DMS79 (cell line): ENCODE measurements at regions not wholly inside any gene's neighbourhood (a gene's known extent, or its start where the extent isn't known, plus 50 kb on each side); places are given as distances from the start of the nearest gene placed in this dataset.

Experiments used
- DNase-seq: peaks from one replicate; lab custom pipeline; 2025; lab: John Stamatoyannopoulos, UW

DNA sequence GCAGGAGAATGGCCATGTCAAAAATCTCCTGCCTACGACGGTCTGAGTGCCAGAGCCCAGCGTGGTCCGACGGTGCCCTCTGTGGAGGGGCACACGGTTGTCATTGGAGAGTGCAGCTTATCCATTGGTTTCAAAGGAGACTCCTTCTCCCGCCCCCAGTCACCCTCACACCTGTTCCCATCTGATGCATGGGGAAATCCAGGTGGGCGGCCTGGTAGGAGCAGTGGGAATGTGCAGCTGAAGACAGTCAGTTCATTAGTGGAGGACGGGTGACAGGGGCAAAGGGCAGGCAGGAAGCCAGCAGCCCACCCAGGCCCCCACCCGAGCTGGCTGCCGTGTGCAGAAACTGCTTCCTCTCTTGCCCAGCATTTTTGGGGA lies 162.3 kb downstream of the IRF8 start:
- no peak for DNase-seq

DNA sequence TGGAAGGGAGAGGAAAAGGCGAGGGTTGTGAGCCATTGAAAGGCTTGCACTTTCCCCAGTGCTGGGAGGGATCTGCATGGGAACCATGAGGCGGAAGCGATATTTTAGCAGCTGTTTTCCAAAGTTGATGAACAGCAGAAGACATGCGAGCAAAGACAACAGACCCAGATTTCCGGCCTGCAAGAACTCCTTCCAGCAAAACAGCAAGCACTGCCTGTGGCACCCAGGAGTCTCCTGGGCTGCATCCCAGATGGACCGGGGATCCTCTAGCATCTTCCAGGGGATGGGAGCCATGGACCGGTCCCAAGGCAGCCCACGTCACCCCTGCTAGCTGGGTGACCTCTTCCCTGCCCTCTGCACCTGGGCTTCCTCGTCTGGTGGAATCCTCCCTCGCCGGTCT lies 162.8 kb downstream of the IRF8 start:
- DNase-seq = no peak

DNA sequence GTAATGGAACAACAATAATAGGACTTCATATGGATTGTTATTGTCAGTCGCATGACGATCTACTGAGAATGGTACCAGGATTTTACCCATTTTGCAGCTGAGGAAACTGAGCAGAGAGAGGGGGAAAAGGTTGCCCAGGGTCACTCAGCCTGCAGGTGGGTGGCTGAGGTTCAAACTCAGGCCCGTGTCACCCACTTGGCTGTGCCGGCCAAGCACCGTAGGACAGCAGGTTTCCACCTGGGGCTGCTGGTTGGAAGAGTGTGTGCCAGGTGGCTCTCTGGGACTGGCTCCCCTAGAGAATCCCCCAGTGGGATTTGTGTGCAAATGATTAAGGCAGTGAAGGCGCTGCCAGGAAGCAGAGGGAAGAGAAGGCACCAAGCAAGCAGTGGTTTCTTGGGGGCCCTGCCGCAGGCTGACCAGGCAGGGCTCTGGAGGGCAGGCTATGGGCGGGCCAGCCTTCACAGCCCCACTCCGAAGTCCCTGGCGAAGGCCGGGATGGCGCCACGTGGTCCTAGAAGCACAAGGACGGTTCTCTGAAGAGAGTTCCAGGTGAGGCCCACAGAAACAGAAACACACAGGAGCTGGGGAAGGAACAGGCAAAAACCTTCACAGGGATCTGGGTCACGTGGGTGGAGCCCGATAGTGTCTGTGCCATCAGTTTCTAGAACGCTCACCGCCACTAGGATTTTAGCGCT lies 163.5 kb downstream of the IRF8 start:
- DNase-seq = no peak

DNA sequence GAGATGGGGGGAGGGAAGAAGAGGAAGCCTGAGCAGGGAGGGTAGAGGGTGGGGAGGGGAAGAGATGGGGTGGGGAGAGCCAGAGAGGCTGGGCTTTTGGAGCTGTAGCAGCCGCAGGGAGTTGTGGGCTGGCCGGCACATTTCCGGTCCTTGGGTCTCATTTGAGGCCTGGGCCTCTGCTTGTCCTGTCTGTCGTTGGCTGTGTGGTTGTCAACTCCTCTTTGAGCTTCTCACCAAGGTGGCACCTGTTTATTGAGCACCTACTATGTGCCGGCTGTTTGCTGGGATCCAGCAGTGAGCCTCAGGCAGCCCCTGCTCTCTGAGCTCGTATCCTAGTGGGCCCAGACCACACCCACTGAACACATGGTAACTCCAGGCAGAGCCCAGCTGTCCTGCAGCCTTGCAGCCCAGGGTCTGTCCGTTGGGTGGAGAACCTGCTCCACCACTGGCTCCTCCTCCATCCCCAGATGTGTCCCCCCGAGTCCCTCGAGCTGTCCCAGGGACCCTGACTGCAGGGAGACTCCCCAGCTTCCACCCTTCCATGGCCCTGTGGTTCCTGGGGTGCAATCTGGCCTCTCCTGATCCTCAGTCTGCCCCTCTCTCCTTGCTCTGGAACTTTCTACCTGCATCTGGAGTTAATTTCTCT lies 164.9 kb downstream of the IRF8 start:
- DNase-seq = no peak

DNA sequence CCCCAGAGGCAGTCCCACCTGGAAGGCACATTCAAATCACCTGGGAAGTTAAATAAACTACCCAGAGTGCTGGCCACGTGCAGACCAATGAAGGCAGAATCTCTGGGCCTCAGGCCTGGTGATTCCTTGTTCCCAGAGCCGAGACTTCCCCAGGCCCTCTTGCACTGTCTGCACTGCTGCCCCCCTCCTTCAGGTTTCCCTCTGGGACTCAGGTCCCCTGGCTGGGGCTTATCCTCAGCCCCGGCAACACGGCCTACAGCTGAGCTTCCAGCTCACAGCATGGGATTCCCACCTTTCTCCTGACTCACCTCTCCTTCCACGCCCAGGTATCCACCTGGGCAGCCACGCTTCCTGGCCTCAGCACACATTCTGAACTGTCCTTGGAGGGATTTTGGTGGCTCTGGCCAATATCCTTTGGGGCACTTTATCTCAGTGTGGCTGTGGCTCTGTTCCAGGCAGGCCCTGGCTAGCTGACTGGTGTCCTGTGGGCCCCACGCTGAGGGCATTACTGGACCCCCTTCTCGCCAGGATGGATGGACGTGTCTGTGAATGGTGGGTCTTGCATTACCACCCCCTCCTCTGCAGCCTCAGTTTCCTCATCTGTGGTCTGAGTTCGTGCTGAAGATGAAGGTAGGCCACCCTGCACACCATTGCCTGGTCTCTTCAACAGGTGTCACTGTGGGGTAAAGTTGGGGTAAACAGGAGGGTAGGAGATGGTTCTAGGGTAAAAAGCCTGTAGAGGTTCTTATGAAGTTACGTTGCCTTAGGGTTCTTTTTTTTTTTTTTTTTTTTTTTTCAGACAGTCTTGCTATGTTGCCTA lies 165.7 kb downstream of the IRF8 start:
- no peak for DNase-seq

DNA sequence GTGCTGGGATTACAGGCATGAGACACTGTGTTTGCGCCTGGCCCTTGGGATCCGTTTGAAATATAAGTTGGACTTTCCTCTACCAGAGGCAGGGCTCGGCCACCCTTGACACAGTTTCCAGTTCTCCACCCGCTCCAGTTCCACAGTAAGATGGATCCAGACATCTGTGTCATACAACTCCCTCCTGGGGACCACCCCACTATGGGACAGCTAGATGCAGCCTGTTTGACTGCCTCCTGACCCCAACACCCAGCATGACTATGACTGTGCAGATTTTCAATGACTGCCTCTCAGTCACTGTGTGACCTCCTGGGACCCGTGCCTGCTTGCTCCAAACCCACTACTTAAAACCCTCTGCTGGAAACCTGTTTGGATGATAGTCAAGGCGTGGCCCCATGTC lies 166.7 kb downstream of the IRF8 start:
- DNase-seq = no peak

DNA sequence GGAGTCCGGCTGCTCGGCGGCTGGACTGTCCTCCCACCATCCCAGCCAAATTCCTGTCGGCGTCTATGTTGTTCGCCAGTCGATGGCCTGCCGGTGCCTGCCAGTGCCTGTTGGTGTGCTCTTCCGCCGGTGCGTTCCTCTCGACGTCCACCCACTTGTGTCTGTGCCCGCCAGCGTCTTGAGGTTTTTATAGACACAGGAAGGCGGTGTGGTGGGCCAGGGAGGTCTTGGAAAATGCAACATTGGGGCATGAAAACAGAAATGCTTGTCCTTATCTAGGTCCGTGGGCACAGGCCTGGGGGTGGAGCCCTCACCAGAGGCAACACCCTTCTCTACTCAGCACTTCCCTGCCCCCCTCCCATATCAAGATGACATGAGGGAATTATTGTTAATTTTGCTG lies 167.8 kb downstream of the IRF8 start:
- DNase-seq = no peak

DNA sequence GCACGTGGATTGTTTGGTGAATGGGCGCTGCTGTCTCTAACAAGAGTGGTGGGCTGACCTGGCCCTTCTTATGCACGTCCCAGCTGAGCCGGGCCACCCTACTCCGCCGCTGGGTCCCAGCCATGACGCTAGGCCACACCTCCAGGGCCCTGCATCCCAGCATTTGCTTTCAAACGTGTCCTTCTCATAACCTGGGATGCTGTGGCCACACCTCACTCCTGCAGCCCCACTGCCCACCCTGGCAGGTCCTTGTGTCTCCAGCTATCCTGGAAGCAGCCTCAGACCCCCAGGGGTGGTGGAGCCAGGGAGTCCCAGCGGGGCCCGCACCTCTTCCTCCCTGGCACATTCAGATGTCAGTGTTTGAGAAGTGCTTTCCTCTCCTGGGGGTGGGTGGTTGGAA lies 168.6 kb downstream of the IRF8 start:
- DNase-seq = no peak

DNA sequence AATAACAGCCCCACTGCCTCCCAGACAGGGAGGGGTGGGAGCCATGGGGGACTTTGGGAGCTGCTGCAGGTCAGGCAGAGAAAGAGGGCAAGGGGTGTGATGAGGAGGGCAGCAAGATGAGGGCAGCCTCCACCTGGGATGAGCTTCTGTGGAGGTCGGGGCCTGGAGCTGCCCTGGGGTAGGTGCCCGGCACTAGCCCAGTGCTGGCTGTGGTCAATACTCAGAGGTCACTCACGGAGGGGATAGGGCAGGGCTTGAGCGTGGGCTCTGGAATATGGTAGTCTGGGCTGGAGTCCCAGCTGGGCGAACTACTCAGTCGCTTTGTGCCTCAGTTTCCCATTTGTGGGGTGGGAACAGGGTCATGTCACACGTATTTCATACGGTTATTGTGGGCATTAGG lies 169.0 kb downstream of the IRF8 start:
- no peak for DNase-seq

DNA sequence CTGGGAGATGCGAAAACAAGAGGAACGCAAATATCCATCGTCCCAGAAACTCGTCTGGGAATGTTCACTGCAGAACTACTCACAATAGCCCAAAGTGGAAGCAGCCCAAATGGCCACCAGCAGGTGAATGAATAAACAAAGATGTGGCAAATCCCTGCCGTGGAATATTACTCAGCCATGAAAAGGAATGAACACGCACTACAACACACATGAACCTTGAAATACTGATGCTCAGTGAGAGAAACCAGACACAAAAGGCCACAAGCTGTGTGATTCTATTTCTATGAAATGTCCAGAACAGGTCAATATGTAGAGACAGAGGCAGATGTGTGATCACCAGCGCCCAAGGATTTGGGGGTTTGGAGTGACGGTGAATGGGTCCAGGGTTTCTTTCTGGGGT lies 169.8 kb downstream of the IRF8 start:
- no peak for DNase-seq

DNA sequence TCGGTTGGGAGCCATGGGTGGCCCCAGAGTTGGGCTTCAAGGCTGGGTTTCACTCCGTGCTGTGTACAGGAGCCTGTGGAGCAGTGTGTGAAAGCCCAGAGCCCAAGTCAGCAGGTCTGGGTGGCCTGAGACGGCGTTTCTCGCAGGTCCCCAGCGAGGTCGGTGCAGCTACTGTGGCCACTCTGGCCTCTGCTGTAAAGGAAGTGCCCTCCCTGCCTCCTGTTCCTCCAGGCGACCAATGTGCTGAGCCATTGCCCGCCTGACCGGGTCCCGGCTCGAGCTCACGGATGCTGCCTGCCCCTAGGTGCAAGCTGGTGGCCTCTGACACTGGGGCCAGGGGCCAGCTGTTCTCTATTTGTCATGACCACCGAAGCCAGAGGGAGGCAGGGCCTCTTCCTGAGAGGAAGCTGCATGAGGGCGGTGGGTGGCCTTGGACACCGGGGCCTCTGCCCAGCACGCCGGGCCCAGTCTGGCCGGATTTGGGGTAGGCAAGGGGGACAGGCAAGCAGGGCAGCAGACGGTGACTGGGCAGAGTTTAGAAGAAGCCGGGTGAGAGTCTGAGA lies 170.9 kb downstream of the IRF8 start:
- no peak for DNase-seq

DNA sequence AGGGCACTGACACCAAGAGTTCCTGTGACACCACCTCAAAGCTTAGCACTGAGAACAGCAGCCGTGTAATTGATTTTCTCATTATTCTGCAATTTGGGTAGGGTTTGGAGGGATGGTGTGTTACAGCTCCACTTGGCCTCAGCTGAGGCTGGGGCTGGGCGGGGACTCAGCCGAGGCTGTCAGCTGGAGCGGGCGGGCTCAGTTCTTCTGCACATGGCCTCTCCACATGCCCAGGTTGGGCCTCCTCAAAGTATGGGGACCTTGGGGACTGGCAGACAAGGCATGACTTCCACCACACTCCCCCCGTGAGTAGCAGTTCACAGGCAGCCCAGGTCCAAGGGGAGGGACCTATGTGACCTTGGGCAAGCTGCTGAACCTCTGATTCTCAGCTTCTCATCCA lies 171.5 kb downstream of the IRF8 start:
- DNase-seq = no peak

DNA sequence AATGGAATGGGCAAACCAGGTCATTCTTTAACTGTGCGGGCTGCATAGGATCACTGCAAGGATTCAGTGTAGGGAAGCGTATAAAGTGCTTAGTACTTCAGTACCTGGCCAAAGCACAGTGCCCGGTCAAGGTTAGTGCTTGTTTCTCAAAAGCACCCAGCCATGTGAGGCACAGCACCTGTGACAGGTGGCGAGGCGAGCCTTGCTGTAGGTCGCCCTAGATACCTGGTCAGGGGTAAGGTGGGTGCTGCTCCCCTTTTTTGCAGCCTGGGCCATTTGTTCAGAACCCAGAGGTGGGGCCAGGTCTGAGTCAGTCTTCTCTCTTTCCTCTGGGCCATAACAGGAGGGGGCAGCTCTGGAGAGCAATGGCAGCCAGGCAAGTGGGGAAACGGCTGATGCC lies 172.0 kb downstream of the IRF8 start:
- DNase-seq = no peak

DNA sequence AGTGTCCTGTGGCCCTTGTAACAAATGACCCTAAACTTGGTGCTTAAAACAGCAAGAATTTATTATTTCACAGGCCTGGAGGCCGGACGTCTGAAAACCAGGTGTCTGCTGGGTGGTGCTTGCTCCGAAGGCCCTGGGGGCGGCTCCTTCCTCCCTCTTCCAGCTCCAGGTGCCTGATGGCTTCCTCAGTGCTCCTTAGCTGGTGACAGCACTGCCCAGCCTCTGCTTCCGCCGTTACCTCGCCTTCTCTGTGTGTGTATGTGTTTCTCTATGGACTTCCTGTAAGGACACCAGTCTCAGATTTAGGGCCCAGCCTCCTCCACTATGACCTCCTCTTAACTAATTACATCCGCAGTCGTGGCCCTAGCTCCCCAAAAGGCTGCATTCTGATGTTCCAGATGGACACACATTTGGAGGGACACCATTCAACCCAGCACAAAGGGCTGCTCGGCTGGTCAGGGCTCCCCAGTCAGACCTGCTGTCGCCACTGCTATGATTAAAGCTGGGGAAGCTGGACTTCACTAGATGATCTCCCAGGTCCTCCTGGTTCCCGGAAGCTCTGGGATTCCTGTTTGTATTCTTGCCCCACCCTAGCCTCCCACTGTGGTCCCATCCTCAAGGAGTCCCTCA lies 172.8 kb downstream of the IRF8 start:
- no peak for DNase-seq

DNA sequence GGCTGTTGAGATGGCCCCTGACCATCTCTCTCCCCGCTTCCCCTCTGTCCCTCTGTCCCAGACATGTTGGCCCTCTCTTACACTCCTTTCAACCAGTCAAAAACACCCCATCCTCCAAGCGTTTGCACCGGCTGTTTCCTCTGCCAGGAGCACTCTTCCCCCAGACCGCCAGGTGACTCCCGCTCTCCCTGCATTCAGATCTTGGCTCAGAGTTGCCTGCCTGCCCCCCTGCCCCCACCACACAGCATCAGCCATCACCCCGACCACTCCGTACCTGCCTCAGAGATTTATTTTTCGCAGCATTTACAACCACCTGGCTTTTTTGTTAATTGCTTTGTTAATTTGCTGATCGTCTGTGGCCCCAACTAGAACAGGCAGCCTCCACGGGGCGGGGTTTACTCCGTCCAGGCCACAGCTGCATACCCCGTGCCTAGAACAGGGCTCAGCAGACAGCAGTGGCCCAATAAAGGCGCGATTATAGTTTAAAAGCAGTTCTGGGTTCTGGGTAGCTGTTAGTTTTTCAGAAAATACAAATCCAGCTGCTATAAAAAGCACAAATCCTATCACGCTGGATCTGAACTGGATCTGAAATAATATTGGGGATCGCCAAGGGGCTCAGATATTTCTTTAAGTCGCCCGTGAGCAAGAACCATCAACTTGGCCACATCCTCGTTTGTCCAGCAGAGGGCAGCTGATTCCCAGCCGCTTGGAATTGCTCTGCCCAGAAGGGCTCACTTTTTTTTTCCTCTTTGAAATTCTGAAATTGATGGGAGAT lies 173.6 kb downstream of the IRF8 start:
- DNase-seq = no peak

DNA sequence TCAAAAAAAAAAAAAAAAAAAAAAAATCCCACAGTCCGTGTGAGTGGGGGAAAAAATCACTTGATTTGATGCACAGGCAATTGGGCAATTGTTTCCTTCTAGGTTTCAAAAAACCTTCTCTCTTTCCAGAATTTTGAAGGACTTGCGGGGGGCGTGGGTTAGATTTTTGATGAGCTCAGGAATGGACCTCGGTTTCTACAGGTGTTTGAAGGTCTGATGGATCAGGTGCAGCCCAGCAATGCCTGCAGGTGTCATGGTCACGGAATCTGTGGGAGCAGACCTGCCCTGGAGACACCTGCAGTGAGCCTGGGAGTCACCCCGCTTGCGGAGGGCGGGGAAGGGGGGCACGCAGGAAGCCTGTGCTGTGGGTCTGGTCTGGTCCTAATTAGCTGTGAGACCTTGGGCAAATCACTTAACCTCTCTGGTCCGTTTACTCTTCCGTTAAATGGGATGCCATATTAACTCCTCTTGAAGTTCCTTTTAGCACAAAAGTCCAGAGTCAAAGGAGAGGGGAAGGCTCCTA lies 174.2 kb downstream of the IRF8 start:
- no peak for DNase-seq

DNA sequence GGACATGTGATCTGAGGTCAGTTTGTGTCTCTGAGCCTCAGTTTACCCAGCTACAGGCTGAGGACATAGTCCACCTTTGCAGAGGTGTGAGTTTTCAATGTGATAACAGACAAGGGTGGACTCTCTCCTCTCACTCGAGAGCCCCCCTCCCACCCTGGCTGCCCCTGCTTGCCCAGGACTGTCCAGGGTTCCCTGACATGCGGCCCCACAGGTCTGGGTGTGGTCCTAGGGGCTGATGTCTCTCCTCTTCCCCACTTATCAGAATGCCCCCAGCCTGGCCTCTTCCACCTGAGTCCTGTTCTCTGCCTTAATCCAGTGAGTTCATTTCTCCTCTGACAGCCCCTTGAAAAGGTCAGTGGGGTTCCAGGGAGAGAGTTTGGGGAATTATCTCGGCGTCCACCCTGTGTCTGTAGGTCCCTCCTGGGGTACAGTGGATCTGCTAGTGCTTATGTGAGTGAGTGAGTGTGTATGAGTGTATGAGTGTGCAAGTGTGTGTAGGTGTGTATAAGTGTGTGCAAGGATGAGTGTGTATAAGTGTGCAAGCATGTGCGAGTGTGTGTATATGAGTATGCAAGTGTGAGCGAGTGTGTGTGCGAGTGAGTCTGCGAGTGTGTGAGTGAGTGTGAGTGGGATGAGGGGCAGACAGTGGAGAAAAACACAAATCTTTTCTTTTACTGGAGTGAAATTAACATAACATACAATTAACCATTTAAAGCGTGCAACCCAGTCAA lies 175.0 kb downstream of the IRF8 start:
- no peak for DNase-seq

DNA sequence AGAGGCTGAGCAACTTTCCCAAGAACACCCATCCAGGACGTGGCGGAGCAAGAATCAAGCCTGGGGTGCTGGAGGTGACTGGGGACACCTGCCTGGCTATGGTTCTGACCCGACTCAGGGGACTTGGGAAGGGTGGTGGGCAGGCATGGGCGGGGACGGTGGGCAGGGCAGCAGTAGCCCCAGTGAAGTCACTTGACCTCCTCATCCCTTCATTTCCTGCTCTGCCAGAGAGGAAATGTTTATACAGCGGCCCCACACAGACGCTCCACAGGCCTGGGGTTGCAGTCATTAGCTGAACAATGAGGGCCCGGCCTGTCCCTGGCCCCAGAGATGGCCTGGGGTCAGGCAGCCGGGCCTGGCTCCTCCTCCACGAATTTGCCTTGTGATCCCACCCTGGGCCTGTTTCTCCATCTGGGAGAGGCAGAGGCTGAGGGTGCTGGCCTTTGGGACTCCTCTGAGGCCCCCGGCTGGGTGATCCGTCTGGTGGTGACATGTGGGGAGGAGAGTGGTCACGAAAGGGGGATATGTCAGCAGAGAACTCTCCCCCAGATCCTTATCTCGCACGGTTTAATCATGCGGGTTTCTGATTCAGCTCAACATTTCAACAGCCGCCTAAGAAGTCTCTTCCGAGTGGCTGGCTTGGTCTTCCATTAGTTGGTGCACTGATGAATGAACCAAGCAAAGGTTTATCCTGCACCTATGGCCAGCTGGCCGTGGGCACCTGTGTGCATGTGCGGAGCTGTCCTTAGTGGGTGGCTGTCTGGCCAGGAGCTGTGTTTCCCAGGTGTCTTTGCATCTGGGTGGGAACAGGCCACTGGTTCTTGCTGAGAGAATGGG lies 175.9 kb downstream of the IRF8 start:
- no peak for DNase-seq

DNA sequence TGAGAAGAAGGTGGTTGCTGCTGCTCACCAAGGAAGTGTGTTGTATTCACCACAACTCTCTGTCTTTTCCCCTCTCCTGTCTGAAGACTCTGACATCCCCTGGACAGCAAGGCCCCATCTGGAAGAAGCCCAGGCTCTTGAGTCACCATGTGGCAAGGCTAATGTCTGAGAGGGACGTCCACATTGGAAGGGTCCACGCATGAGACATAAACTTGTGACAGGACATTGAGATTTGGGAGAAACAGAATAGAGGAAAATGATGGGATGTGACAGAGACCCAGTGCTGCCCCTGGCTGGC lies 176.5 kb downstream of the IRF8 start:
- no peak for DNase-seq

DNA sequence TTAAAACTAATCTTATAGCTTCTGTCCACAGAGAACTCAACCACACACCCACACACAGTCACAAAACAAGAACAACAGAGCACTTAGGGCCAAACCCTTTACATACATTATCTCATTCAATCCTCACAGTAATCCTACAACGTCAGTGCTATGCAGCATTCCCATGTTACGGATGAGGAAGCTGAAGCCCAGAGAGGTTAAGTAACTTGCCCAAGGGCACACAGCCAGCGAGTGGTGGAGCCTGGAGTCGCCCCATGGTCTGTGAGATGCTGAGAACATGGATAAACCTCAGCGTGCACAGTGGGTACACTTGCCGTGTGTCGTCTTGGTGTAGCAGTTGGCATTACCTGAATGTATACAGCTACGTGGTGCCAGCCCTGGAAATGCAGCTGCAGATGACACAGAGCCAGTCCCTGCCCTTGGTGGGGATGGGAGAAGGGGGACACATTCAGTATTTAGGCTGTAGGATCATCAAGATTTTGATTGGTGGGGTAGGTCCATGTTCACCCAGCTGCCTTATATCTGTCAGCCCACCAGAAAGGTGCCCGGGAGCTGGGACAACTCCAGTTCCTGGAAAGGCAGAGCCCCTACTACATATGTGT lies 177.0 kb downstream of the IRF8 start:
- no peak for DNase-seq
